PC-3 (cell line): ENCODE measurements at regions not wholly inside any gene's neighbourhood (a gene's known extent, or its start where the extent isn't known, plus 50 kb on each side); places are given as distances from the start of the nearest gene placed in this dataset.
"Not testable (repeated sequence)": the region's sequence is repeated elsewhere in the genome, so short reads cannot be mapped to it uniquely, and the experiment has no call there.

Experiments
- EZH2 ChIP-seq: fragments of 300-600 bp; sonication (generic); IDR thresholded peaks from one replicate; pipeline ENCODE4 v1.6.1; 2017; ENCODE audit warnings: antibody characterized with exemption, mild to moderate bottlenecking, low read length; ENCODE audit not compliant: unreplicated experiment
- EZH2phosphoT487 ChIP-seq: fragments of 300-600 bp; sonication (generic); IDR thresholded peaks from 2 replicates; pipeline ENCODE4 v1.6.1; 2018; ENCODE audit warnings: mild to moderate bottlenecking, antibody characterized with exemption, low read length, borderline replicate concordance
- TF ChIP-seq, protein P1 (sequence below): fragments of 300-600 bp; sonication (generic); conservative IDR thresholded peaks from 2 replicates; pipeline ENCODE4 v1.5.1; 2017; ENCODE audit warnings: antibody characterized with exemption, low read depth, mild to moderate bottlenecking, low read length

DNA sequence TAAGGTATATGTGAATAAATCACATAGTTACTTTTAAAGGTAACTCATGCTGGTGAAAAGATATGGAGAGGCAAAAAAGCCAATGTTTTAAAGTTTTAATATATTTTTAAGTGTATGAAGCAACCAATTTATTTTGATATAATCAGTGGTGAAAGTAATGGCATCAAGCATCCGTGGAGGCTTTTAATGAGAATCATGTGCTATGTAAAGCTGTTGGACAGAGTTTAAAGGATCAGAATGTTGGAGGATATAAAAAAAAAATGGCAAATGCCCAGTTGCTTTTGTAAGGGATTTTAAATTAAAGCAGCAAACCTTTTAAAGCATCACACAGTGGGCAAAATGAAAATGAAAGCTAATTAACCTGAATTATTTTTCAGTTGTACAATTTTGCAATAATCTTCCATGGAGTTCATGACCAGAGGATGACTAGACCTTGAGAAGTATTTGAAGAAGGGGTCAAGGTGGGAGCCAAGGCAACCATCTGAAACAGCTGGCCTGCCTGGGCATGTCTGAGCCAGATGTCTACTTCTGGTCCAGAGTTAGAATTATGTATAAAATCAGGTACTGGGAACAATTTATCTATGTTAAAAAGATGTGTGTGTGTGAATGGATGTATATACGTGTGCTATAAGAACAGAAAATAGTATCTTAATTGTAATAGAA is 1007.9 kb downstream of the LTN1 start:
- TF ChIP-seq, protein P1, sequence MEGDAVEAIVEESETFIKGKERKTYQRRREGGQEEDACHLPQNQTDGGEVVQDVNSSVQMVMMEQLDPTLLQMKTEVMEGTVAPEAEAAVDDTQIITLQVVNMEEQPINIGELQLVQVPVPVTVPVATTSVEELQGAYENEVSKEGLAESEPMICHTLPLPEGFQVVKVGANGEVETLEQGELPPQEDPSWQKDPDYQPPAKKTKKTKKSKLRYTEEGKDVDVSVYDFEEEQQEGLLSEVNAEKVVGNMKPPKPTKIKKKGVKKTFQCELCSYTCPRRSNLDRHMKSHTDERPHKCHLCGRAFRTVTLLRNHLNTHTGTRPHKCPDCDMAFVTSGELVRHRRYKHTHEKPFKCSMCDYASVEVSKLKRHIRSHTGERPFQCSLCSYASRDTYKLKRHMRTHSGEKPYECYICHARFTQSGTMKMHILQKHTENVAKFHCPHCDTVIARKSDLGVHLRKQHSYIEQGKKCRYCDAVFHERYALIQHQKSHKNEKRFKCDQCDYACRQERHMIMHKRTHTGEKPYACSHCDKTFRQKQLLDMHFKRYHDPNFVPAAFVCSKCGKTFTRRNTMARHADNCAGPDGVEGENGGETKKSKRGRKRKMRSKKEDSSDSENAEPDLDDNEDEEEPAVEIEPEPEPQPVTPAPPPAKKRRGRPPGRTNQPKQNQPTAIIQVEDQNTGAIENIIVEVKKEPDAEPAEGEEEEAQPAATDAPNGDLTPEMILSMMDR, result not testable (repeated sequence)
- not testable (repeated sequence) for TF ChIP-seq EZH2, EZH2phosphoT487
